ENCODE measurements at regions not wholly inside any gene's neighbourhood (a gene's known extent, or its start where the extent isn't known, plus 50 kb on each side); places are given as distances from the start of the nearest gene placed in this dataset.

DNA sequence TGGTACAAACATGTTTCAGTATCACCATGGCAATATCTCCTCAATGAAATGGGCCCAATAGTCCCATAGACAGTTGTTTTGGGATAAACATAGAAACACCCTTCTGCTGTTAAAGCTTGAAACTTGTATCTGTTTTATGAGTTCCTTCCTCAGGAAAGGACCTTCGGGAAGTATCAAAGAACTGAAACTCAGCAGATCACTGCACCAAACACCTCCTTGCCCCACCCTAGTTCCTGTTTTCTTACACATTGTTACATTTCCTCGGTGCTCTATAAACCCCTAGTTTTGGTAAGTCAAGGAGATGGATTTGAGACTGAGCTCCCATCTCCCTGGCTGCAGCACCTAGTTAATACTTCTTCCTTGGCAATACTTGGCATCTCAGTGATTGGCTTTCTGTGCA lies 73.8 kb upstream of the ECI2 start:
- TF ChIP-seq, protein P1, sequence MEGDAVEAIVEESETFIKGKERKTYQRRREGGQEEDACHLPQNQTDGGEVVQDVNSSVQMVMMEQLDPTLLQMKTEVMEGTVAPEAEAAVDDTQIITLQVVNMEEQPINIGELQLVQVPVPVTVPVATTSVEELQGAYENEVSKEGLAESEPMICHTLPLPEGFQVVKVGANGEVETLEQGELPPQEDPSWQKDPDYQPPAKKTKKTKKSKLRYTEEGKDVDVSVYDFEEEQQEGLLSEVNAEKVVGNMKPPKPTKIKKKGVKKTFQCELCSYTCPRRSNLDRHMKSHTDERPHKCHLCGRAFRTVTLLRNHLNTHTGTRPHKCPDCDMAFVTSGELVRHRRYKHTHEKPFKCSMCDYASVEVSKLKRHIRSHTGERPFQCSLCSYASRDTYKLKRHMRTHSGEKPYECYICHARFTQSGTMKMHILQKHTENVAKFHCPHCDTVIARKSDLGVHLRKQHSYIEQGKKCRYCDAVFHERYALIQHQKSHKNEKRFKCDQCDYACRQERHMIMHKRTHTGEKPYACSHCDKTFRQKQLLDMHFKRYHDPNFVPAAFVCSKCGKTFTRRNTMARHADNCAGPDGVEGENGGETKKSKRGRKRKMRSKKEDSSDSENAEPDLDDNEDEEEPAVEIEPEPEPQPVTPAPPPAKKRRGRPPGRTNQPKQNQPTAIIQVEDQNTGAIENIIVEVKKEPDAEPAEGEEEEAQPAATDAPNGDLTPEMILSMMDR (IDR thresholded peaks at IDR 0.05; ENCODE audit: low read length) = no peak
- TF ChIP-seq EZH2 (IDR thresholded peaks at IDR 0.05; ENCODE audit: borderline replicate concordance, low read length) = no peak

All from OCI-LY1 (cell line).